ENCODE measurements at regions not wholly inside any gene's neighbourhood (a gene's known extent, or its start where the extent isn't known, plus 50 kb on each side); places are given as distances from the start of the nearest gene placed in this dataset.
"Not testable (repeated sequence)": the region's sequence is repeated elsewhere in the genome, so short reads cannot be mapped to it uniquely, and the experiment has no call there.

- DNase-seq = no peak
Measured at GRCh38 chr5:79924936-79925893, 65.8 kb downstream of the MTX3 start.

- DNase-seq = no peak
Measured at GRCh38 chr5:79923431-79923830, 67.6 kb downstream of the MTX3 start.

- DNase-seq = peak in 1 of 58 donors; percentile 6
Measured at GRCh38 chr5:79922626-79923025, 68.4 kb downstream of the MTX3 start.

- not testable (repeated sequence) for DNase-seq
Measured at GRCh38 chr5:79907452-79907851, 83.6 kb downstream of the MTX3 start.

- DNase-seq = not testable (repeated sequence)
Measured at GRCh38 chr5:79902571-79902970, 88.5 kb downstream of the MTX3 start.

- no peak for DNase-seq
Measured at GRCh38 chr5:79901631-79902030, 89.4 kb downstream of the MTX3 start.

GRCh38 chr5:79898611-79899010 lies 92.5 kb downstream of the MTX3 start:
- no peak for DNase-seq

DNA sequence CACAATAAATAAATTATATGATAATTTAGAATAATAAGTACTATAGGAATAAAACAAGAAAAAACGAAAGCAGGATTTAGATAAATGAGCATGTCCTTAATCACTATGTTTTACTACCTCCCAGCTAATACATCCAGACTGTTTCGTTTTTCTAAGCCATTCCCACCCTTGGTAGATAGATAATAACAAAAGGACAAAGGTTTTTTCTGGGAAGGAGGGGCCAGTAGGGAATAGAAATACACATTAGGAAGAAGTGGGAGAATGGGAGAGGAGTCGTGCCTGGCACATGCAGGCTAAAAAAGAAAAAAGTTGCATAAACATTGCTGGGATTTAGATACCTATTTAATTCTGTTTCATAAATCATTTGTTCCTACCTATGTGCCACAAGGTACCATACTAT lies 97.1 kb downstream of the MTX3 start:
- DNase-seq = no peak

DNA sequence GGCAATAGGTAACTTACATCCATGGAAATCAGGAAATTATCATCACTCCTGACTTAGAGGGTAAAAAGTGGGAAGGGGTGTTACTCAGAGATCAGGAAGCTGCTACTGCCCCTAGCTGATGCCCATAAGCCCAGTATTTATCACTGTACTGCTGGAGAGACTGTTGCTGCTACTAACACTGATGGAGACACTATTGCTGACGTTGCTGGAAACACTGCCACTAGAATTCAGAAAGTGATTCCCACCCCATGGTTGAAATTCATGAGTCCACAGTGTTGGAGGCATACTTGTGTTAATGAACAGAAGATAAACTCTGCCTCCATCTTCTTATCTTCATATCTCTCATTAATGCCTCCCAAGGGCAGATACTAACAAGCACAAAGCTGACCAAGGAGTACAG lies 97.6 kb downstream of the MTX3 start:
- DNase-seq = no peak

DNA sequence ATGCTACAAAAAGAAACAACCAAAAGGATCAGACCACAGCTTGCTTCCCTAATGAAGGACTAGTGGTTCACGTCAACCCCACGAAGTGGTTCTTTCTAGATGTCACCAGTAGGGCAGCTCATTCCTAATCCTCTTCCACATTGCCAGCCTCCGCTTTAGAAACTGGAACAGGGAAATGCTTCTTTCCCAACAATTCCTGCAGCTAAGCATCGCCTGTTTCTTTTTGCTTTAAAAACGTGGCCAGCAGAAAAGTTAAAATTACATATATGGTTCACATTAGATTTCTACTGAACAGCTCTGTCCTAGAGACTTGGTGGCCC lies 100.2 kb downstream of the MTX3 start:
- DNase-seq = no peak

DNA sequence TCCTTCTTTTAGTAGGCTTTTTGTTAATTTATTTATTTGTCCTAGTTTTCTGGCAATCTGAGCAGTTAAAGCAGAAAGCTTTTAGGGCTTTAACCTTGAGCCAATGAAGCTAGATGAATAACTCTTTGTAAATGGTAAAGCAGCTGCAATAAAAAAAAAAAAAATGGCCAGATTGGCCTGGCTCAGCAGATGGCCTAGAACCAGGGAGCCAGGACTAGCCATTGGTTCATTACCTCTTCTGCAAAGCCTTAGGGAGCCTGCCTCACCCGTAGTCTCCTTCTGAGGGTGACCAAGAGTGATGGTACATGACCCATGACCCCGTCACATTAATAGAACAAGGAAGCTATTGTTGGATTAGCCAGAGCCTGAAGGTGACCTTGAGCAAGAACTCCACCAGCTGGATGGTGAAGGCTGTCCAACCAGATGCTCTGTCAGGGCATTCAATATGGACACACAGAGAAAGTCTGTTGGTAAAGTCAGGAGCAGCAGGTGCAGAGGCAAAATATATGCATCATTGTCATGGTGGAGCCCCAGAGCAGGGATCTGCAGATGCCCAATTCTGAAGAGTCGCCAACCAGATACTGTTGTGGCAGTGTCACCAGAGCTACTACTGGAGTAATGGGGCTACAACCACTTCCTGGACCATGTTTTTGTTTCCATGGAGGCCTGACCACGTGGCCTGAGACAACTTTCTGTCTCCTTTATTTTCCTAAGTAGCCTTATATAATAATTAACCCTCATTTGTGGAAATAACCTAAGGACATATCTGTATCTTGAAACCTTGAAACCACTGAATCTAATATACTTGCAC lies 100.7 kb downstream of the MTX3 start:
- peak in 3 of 58 donors; percentile 10 to 30 (median 14) for DNase-seq

DNA sequence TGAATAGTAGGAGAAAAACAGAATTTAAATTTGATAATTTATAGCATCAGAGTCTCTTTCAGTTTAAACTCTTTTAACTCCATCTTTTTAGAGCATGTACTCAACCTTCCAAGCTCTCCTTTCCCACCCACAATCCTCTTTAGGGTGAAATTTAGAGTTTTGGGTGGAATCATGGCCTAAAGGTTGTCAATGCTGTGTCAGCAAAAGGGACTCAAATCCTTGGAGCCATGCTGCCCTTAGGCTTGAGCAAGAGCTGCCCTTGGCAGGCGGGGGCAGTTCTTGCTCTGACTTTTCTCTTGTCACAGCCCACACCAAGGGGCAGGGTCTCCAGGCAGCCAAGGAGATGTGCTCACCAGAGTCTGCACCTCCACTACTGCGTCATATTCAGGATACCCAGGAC lies 102.4 kb downstream of the MTX3 start:
- DNase-seq = no peak

DNA sequence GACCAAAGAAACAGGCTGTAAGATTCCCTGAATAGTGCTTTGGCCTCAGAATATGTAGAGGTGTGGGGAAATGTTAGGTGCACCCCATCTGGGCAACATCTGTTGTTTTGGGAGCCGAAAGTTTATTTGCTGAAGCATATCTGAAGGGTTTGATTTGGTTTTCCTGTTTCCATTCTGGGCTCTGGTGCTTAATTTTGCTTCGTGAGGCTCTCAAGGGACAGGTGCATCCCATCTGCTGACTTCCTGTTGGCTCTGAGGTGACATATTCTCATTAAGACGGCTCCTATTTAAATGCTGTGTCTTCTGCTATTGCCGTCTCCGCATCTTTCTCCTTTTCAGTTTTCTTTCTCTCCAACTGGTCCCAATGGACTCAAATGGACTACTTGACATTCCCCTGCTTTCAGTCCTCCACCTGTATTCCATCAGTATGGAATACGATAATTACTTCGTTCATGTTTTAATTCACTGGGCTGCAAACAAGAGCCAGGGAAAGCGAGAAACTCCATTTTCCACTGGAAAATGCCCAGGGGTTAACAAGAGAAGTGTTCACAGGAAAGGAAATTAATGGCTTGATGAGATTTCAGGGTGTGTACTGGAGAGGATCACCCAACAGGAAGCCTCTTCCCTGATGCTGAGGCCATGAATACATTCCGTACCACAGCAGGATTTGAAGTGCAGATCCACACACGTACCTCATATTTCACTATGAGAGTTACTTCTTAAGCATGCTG lies 104.0 kb downstream of the MTX3 start:
- DNase-seq = no peak

DNA sequence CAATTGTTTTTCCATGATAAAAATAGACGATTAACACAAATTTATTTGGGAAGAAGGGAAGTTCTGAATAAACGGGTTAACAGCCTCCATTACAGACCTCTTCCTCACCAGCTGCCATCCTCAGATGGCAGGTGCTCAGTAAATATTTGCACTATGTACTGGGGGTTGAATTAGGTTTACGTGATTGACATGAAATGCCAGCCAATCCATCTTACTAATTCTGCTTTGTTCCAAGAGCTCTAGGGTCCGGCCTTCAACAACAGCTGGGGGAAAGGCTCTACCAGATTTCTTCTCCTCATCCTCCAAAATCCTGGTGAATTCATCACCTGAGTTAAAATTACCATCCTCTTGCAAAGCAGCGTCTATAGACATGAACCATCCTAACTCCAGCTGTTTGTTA lies 104.6 kb downstream of the MTX3 start:
- DNase-seq = no peak

DNA sequence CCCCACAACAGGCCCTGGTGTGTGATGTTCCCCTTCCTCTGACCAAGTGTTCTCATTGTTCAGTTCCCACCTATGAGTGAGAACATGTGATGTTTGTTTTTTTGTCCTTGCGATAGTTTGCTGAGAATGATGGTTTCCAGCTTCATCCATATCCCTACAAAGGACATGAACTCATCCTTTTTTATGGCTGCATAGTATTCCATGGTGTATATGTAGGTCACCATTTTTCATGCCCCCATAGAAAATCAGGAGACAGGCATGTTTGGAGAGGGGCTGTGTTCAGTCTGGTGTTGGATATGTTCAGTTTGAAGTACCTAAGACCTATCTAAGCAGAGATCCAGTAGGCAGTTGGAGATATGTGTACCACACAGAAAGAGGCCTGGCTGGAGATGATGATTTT lies 111.2 kb downstream of the MTX3 start:
- DNase-seq = not testable (repeated sequence)

GRCh38 chr5:79878721-79879336 lies 112.2 kb downstream of the MTX3 start:
- DNase-seq = no peak

- no peak for DNase-seq
Measured at GRCh38 chr5:79878136-79878679, 112.9 kb downstream of the MTX3 start.

DNA sequence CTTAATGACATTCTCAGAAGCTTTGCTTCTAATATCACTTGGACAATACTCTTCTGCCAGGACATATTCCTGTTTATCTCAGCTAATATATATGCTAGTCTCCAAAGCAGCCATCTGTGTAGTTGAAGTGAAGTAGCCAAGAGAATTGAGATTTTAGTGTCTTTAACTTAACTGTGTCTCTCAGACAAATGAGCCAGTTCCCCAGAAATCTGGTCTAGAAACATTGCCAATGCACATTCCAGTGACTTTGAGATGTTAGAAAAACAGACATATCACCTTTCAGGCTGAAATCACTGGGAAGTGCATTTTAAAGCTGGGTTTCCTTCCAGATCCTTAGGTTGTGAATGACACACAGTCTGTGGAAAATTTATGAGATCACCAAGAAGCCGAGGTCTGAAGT lies 114.6 kb downstream of the MTX3 start:
- DNase-seq = no peak

GRCh38 chr5:79875230-79875629 lies 115.8 kb downstream of the MTX3 start:
- no peak for DNase-seq

DNA sequence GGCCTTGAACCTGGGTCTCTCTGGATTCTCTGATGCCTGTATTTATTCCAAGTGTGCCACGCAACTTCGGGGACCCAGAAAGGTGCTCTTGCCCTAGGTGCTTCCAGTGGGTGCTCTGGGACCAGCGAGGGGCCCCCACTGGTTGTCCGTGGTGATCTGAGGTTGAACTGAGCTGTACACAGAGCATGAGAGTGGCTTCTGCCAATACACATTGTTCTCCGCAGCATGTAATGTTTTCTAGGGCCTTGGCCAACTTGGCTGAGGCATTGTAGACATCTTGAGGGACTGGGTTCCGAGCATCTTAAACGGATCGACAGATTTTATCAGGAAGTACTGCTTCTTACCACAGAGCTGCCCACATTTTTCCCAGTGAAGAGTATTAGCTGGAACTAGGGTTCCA lies 117.9 kb downstream of the MTX3 start:
- DNase-seq = no peak

DNA sequence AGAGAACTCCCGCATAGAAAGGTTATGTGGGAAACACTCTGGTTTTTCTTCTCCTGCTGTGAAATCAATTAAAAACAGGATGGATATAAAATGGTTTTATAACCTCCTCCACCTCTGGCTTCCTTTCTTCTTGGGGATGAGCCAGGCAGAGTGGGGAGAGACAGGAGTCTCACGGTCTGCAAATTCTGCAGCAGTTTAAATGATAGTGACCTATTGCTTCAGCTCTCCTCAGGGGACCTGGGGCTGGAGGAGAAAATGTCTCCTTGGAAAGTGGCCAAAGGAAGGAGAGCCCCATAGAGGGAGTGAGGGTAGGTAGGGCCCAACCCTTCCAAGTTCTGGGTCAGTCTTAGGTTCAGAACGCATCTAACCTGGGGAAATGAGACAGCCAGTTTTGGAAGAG lies 118.8 kb downstream of the MTX3 start:
- DNase-seq = no peak
